ENCODE measurements at regions not wholly inside any gene's neighbourhood (a gene's known extent, or its start where the extent isn't known, plus 50 kb on each side); places are given as distances from the start of the nearest gene placed in this dataset.
"Not testable (repeated sequence)": the region's sequence is repeated elsewhere in the genome, so short reads cannot be mapped to it uniquely, and the experiment has no call there.

DNA sequence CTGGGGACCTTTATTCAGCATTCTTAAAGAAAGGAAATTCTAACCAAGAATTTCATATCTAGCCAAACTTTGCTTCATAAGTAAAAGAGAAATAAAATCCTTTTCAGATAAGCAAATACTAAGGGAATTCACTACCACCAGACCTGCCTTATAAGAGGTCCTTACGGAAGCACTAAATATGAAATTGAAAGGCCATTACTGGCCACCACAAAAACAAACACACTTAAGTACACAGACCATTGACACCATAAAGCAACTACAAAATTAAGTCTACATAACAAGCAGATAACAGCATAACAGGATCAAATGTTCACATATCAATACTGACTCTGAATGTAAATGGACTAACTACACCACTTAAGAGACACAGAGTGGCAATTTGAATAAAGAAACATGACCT, 361.4 kb upstream of the POU5F2 start:
- DNase-seq, result no peak

DNA sequence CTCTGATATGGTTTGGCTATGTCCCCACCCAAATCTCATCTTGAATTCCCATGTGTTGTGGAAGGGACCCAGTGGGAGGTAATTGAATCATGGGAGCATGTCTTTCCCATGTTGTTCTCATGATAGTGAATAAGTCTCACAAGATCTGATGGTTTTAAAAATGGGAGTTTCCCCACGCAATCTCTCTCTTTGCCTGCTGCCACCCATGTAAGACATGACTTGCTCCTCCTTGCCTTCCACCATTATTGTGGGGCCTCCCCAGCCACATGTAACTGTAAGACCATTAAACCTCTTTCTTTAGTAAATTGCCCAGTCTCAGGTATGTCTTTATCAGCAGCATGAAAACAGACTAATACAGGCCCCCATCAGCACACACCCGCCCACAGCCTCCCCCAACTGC, 356.0 kb upstream of the POU5F2 start:
- not testable (repeated sequence) for DNase-seq

DNA sequence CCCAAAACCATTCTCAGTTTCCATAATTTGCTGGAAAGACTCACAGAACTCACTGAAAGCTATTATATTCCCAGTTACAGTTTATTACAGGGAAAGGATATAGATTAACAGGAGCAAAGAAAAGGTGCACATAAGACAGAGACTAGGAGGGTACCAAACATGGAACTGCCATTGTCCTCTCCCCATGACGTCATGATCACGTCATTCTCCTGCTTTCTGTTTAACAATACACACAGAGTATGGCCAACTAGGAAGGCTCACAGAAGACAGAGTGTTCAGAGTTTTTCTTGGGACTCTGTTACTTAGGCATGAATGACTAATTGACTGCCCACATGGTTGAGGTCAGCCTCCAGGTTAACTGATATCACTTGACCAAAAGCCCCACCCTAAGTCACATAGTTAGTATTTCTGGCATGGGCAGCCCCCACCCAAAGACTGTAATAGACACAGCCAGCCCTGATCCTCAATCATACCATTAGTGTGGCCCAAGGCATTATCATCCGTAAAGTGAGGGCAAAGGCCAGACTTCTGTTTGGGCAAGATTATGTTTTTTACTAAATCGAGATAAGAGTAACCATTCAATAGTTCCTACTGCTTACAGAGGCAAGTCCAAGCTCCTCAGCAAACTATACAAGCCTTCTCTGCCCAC, 353.5 kb upstream of the POU5F2 start:
- no peak for DNase-seq

DNA sequence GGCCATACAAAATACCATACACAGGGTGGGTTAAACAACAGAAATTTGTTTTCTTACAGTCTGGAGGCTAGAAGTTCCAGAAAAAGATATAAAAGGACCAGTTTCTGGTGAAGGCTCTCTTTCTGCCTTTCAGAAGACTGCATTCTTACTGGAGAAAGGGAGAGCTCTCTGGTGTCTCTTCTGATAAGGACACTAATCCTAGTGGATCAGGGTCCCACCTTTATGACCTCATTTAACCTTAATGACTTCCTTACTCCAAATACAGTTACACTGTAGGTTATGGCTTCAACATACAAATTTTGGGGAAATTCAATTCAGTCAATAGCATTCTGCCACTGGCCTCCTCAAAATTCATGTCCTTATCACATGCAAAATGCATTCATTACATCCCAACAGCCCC, 351.9 kb upstream of the POU5F2 start:
- DNase-seq, result no peak

DNA sequence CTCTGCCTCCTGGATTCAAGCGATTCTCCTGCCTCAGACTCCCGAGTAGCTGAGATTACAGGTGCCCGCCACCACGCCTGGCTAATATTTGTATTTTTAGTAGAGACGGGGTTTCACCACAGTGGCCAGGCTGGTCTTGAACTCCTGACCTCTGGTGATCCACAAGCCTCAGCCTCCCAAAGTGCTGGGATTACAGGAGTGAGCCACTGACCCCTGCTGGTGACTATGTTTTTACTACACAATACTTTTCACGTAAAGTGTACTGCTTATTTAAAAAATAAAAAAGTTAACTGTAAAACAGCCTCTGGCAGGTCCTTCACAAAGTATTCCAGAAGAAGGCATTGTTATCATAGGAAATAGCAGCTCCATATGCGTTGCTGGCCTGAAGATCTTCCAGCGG, 345.2 kb upstream of the POU5F2 start:
- DNase-seq, result not testable (repeated sequence)

DNA sequence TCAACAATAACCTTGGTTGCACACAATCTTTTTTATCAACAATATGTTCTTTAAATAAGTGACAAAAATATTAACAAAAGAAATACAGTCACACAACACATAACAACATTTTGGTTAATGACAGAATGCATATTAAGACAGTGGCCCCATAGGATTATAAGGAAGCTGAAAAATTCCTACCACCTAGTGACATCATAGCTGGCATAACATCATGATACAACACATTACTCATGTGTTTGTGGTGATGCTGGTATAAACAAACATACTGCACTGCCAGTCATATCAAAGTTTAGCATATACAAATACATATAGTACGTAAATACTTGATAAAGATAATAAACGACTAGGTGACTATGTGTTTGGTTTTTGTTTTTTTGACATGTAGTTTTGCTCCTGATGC, 344.8 kb upstream of the POU5F2 start:
- DNase-seq, result no peak

DNA sequence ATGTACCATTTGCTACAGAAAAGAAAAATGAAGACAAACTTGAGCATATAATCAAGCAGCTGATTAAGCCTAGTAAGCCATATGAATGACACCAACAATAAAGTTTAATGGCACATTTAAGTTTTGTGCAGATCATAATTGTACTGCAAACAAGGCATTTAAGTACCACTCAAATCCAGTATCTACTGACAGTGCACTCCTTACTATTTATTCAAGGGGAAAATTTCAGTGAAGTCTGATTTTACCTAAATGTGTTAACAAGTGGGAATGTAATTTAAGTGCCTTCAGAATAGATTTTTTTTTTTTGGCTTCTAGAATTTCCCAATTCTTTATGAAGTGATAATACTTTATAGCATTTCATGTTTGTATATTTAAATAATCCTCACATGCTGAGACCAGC, 341.0 kb upstream of the POU5F2 start:
- DNase-seq, result no peak

DNA sequence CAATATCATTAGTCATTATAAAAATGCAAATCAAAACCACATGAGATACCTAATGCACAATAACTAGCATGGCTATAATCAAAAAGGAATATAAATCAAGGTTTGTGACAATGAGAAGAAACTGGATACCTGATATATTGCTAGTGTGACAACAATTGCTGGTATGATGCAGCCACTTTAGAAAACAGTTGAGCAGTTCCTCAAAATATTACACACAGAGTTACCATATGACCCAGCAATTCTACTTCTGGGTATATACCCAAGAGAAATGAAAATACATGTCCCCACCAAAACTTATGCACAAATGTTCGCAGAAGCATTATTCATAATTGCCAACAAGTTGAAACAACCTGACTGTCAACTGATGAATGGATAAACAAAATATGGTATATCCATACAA, 339.7 kb upstream of the POU5F2 start:
- no peak for DNase-seq

DNA sequence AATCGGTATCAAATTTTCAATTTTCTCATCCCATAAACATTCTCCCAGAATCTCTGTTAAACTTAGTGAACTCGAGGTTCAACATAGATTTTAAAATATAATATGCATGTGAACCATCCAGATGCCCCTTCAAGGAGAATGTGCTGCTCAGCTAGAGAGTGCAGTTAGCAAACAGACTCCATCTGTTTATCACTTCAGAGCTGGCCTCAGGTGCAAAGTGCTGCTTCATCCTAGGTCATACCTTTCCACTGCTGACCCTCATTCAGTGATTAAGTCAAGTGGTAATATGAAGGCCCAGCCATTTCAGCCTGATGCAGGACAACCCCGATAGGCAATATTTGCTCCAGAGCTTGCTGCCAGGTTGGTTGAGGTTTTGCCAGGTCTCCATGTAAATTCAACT, 339.0 kb upstream of the POU5F2 start:
- DNase-seq, result no peak

DNA sequence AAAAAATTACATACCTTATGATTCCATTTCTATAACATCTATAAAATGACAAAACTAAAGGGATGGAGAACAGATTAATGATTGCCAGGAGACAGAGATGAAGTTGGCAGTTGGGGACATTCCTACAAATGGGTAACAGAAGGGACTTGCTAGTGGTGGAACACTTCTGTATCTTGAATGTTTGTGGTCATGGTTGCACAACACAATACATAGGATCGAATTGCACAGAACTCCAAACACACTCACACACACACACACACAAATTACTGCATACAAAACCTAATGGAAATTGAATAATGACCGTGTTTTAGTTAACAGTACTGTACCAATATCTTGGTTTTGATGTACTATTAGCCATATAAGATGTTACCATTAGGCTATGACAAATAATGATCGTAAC, 330.7 kb upstream of the POU5F2 start:
- DNase-seq, result peak; percentile 22

DNA sequence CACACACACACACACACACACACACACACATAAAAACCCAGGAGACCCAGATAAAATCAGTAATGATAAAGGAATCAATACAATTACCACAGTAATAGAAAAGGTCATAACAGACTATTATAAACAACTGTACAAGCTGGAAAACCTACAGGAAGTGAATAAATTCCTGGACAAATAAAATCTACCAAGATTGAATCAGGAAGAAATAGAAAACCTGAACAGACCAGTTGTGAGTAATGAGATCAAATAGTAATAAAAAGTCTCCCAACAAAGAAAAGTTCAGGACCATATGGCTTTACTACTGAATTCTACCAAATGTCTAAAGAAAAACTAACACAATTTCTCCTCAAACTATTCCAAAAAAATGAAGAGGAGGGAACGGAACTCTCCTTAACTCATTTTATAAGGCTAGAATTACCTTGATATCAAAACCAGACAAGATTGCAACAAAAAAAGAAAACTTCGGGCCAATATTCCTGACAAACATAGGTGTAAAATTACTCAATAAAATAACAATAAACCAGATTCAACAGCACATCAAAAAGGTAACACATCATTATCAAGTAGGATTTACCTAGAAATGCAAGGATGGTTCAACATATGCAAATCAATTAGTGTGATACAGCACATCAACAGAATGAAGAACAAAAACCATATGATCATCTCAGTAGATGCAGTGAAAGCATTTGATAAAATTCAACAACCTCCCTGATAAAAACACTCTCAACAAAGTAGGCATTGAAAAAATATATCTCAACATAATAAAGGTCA, 325.2 kb upstream of the POU5F2 start:
- no peak for DNase-seq

DNA sequence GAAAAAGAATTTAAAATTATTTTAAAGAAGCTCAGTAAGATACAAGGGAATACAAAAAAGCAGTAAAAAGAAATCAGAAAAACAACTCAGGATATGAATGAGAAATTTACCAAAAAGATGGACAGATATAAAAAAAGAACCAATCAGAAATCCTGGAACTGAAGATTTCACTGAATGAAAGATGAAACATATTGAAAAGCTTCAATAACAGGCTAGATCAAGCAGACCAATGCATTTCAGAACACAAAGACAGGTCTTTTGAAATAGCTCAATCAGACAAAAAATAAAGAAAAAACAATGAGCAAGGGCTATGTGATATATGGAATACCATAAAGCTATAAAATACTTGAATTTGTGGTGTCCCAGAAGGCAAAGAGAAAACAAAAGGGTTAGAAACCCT, 322.6 kb upstream of the POU5F2 start:
- no peak for DNase-seq

DNA sequence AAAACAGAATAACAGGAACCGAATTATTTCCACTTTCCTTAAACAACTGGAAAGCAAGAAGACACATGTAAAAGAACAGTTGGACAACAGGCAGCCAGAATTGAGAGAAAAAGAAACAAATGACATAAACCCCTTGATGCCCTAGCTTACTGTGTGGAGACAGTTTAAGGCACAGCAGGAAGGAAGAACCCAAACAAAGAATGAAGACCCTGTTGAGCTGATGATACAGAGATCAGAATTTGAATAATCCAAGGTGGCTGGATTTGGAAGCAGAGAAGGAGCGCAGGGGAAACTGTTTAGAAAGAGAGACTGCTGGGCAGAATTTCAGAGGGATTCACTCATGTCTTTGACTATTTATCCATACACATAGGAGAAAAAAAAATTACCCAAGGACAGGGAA, 316.3 kb upstream of the POU5F2 start:
- no peak for DNase-seq

DNA sequence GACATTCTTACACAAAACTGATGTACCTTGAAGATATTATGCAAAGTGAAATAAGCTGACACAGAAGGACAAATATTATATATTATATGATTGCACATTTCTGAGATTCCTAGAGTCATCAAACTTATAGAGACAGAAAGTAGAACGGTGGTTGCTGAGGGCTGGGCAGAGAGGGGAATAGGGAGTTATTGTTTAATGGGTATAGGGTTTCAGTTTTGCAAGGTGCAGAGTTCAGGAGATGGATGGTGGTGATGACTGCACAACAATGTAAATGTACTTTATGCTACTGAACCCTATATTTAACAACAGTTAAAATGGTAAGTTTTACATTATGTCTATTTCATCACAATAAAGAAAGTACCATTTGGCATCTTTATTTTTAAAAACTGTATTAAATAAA, 315.8 kb upstream of the POU5F2 start:
- DNase-seq, result no peak

DNA sequence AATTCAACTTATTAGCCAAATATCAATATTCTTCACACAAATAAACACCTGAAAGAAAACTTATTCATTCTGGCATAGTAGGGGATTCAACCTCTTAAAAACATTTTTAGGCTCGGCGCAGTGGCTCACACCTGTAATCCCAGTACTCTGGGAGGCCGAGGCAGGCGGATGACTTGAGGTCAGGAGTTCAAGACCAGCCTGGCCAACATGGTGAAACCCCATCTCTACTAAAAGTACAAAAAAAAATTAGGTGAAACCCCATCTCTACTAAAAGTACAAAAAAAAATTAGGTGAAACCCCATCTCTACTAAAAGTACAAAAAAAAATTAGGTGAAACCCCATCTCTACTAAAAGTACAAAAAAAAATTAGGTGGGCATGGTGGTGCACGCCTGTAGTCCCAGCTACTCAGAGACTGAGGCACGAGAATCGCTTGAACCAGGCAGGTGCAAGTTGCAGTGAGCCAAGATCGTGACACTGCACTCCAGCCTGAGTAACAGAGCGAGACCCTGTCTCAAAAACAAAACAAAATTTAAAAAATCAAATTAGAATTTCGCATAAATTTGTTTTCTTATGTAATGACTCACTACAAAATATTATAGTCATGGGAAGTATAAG, 308.0 kb upstream of the POU5F2 start:
- not testable (repeated sequence) for DNase-seq

DNA sequence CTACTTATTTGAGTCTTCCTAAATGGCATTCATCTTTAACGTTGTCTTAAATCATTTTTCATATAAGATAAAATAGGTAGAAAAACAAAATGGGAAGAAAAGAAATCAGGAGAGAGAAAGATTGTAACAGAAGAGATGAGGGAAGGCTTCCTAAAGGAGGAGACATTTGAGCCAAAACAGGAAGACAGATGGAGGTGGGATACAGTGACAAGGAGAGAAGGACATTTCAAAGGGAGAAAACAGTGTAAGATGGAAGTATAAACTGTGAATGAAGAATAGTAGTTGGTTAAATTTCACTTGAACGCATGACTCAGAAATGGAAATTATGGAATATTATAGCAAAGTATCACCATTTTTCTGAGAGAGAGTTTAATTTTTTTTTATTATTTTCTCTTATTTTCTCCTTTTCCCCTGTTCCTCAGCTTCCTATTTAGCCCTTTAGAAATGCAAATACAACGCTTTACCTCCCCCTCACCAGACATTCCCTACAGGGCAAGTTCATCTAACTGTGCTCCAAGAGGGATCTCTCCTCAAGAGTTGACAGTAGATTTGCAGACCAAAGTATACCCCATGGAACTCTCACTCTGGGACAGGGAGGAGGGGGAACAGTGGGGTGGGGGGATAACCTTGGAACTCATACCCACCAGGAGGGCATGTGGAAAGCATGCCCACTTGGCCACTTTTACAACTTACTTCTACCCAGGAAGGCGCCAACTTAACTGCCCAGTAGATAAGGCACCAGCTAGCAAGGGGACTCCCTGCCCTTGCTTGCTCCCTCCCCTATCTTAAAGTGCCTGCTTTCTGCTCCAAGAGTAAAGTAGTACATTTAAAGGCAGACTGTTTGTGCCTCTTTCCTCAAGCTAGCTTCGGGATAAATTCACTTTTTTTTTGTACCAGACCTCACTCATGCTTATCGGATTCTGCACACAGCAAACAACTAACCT, 304.7 kb upstream of the POU5F2 start:
- DNase-seq, result no peak

DNA sequence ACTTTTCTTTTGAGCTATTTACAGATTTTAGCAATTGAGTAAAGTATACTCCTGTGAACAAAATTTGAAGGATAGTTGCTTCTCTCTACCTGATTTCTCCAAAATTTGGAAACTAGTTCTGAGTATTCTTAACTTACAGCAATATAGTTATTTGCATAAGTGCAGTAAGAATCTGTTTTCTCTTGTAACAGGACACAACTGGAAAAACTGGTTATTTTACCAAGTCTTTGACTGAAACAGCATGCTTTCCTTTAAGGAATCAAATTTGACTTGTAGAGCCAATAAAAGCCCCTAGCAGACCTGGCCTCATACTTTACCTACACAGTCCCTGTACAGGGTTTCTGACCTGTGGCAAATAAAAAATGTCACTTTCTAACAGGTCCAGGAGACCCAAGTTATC, 301.9 kb upstream of the POU5F2 start:
- DNase-seq, result no peak

DNA sequence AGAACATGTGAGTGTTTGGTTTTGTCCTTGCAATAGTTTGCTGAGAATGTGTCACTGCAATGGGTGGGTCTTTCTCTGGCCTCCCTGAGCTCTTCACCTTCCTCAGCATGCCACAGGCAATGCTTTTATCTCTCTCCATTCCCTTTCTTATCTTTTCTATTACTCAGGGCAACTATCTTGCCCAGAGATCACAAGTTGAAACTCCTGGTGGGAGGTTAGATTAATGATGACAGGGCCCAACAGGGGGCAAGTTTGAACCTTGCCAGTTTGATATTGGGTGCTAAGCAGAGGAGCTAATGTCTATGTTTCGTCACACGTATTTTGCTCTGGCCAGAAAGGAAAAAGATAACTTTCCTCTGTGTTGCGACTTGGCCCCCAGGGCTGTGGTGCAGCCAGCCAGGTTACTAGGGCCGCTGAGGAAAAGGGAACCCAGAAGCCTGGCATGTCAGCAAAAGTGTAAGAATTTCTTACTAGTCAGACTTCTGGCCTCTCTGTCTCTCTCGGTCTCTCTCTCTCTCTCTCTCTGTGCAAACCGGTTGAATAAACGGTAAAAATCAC, 299.3 kb upstream of the POU5F2 start:
- DNase-seq, result no peak

DNA sequence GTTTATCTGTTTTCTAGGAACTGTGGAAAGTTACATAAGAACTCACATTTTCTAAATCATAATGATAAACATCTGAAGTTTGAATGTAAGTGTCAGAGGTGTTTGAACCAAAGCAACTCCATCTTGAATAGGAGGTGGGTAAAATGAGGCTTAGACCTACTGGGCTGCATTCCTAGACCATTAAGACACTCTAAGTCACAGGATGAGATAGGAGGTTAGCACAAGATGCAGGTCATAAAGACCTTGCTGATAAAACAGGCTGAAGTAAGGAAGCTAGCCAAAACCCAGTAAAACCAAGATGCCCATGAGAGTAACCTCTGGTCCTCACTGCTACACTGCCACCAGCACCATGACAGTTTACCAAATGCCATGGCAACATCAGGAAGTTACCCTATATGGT, 297.7 kb upstream of the POU5F2 start:
- DNase-seq, result no peak

DNA sequence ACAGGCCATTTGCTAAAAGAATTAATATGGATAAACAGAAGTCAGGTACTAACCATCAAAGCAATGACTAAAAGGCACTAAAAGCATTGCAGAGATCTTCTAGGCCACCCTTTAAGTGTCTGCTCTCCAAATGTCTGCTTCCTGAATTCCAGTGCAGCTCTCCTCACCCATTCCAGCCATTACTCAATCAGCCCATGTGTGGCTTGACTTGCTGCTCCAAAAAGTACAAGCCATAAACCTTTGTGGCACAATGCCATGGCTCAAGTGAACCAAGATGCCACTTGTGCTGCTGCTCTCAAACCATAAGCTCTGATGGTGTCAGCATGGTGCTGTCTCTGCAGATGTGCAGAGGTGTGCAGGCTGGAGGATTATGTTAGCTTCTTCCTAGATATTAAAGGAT, 290.2 kb upstream of the POU5F2 start:
- DNase-seq, result peak; percentile 3

DNA sequence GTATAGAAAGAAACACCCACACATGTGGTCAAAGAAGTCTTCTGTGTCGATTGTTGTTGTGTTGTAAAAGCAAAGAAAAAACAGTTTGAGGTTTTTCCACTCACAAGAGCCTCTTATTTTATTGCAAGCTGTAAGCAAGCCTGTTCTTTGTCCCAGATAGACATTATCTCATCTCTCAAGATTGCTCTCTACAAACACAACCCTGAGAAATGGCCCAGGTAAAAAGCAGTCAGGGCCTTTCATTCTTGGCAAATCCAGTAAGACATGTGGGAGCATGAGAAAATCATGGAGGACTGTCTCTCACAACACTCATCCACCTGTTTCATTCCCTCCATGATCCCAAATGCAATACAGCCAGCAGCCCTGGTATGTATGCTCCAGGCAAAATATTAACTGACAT, 286.6 kb upstream of the POU5F2 start:
- no peak for DNase-seq

DNA sequence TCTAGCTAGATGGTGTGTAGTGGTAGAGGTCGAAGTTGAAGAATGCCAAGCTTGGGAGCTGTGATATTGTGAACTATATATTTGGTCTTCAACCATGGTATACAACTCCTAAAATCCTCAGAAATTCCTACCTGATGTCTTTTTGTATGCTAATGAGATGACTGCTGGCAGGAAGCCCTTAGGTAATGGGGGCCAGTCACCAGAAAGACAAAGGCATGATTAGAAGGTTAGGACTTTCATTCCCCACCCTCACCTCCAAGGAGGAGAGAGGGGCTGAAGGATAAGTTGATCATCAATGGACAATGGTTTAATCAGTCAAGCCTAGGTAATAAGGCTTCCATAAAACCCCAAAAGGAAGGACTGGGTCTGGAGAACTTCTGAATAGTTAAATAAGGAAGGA, 285.7 kb upstream of the POU5F2 start:
- no peak for DNase-seq

Data from fibroblast of skin of scalp (primary cell).